Progenitor cell of endocrine pancreas (in vitro differentiated cells): ENCODE measurements at regions not wholly inside any gene's neighbourhood (a gene's known extent, or its start where the extent isn't known, plus 50 kb on each side); places are given as distances from the start of the nearest gene placed in this dataset.

ENCODE experiments used
- DNase-seq: peaks from one replicate; pipeline ENCODE4 v3.0.0; 2021; ENCODE audit warnings: low spot score; ENCODE audit not compliant: unreplicated experiment
- H3K27ac Mint-ChIP-seq: 2 replicates; pipeline ENCODE4 v1.8.0; 2021; ENCODE audit warnings: mild to moderate bottlenecking, moderate library complexity, mixed read lengths
- H3K27me3 Mint-ChIP-seq: 2 replicates; pipeline ENCODE4 v1.8.0; 2021; ENCODE audit warnings: mixed read lengths
- H3K36me3 Mint-ChIP-seq: 2 replicates; pipeline ENCODE4 v1.8.0; 2022; ENCODE audit warnings: mixed read lengths; ENCODE audit not compliant: insufficient read depth
- H3K4me1 Mint-ChIP-seq: 2 replicates; pipeline ENCODE4 v1.8.0; 2021; ENCODE audit warnings: low read depth, mixed read lengths
- H3K4me3 Mint-ChIP-seq: 2 replicates; pipeline ENCODE4 v1.8.0; 2021; ENCODE audit warnings: low read depth, mild to moderate bottlenecking, moderate library complexity, mixed read lengths
- H3K9me3 Mint-ChIP-seq: 2 replicates; pipeline ENCODE4 v1.8.0; 2021; ENCODE audit warnings: low read depth, mixed read lengths
- CTCF ChIP-seq: fragments of 200-600 bp; sonication (generic); IDR thresholded peaks from one replicate; pipeline ENCODE4 v1.5.0; 2021; ENCODE audit warnings: antibody characterized with exemption, mild to moderate bottlenecking; ENCODE audit not compliant: unreplicated experiment

- TF ChIP-seq CTCF: no peak
- H3K9me3 Mint-ChIP-seq: no peaks in the 10 kb centered on the region
- peaks cover 4% of the 10 kb centered on the region for H3K27me3 Mint-ChIP-seq
- no peaks in the 10 kb centered on the region for H3K36me3 Mint-ChIP-seq
- no peak overlapping the region for H3K27ac Mint-ChIP-seq
- DNase-seq: no peak
- H3K4me1 Mint-ChIP-seq: no peaks in the 10 kb centered on the region
- no peak overlapping the region for H3K4me3 Mint-ChIP-seq
Measured at GRCh38 chr6:235763-236360, 56.4 kb upstream of the DUSP22 start.

- H3K27me3 Mint-ChIP-seq: peaks cover 6% of the 10 kb centered on the region
- no peaks in the 10 kb centered on the region for H3K36me3 Mint-ChIP-seq
- H3K9me3 Mint-ChIP-seq: no peaks in the 10 kb centered on the region
- no peak for DNase-seq
- no peak overlapping the region for H3K4me3 Mint-ChIP-seq
- TF ChIP-seq CTCF: no peak
- no peak overlapping the region for H3K27ac Mint-ChIP-seq
- H3K4me1 Mint-ChIP-seq: no peaks in the 10 kb centered on the region
Measured at GRCh38 chr6:236519-236918, 55.8 kb upstream of the DUSP22 start.

- no peaks in the 10 kb centered on the region for H3K36me3 Mint-ChIP-seq
- no peak overlapping the region for H3K4me3 Mint-ChIP-seq
- no peak overlapping the region for H3K27ac Mint-ChIP-seq
- no peaks in the 10 kb centered on the region for H3K9me3 Mint-ChIP-seq
- no peaks in the 10 kb centered on the region for H3K4me1 Mint-ChIP-seq
- H3K27me3 Mint-ChIP-seq: peaks cover 7% of the 10 kb centered on the region
- TF ChIP-seq CTCF: no peak
- DNase-seq: no peak
Measured at GRCh38 chr6:240151-240550, 52.1 kb upstream of the DUSP22 start.

GRCh38 chr6:241336-241865 lies 50.9 kb upstream of the DUSP22 start:
- H3K4me1 Mint-ChIP-seq: no peaks in the 10 kb centered on the region
- peaks cover 9% of the 10 kb centered on the region for H3K27me3 Mint-ChIP-seq
- H3K4me3 Mint-ChIP-seq: no peak overlapping the region
- H3K36me3 Mint-ChIP-seq: no peaks in the 10 kb centered on the region
- no peak overlapping the region for H3K27ac Mint-ChIP-seq
- no peak for TF ChIP-seq CTCF
- H3K9me3 Mint-ChIP-seq: no peaks in the 10 kb centered on the region
- DNase-seq: no peak
